ENCODE measurements at regions not wholly inside any gene's neighbourhood (a gene's known extent, or its start where the extent isn't known, plus 50 kb on each side); places are given as distances from the start of the nearest gene placed in this dataset.
"Not testable (repeated sequence)": the region's sequence is repeated elsewhere in the genome, so short reads cannot be mapped to it uniquely, and the experiment has no call there.

DNA sequence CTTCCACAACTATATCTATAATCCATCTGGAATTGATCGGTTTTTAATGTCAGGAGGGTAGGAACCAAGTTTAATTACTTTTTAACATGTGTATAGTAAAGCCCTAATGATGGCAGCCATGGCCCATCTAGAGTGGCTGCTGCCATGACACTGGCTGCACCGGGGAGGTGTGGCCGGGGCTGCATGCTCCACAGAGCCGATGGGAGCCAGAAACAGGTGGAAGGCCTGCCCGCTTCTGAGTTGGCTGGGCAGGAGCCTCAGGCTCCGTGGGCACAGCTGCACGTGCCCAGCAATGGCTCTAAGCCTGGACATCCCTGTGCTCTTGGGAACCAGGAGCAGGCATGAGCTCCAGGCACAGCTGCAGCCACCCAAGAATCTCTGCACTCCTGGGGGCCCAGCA, 73.0 kb downstream of the GBP6 start:
- H3K27ac ChIP-seq: no peak overlapping the region
- intact Hi-C loops (cut with DNase I): no loop called here
- no peak overlapping the region for H3K9ac ChIP-seq (ENCODE audit: low read depth in 2 of 2, low read length in 2 of 2)
- no peaks in the 10 kb centered on the region for H3K27me3 ChIP-seq
- no peaks in the 10 kb centered on the region for H3K36me3 ChIP-seq
- no peaks in the 10 kb centered on the region for H3K4me1 ChIP-seq
- no peak for DNase-seq
- TF ChIP-seq, protein P1, sequence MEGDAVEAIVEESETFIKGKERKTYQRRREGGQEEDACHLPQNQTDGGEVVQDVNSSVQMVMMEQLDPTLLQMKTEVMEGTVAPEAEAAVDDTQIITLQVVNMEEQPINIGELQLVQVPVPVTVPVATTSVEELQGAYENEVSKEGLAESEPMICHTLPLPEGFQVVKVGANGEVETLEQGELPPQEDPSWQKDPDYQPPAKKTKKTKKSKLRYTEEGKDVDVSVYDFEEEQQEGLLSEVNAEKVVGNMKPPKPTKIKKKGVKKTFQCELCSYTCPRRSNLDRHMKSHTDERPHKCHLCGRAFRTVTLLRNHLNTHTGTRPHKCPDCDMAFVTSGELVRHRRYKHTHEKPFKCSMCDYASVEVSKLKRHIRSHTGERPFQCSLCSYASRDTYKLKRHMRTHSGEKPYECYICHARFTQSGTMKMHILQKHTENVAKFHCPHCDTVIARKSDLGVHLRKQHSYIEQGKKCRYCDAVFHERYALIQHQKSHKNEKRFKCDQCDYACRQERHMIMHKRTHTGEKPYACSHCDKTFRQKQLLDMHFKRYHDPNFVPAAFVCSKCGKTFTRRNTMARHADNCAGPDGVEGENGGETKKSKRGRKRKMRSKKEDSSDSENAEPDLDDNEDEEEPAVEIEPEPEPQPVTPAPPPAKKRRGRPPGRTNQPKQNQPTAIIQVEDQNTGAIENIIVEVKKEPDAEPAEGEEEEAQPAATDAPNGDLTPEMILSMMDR (IDR thresholded peaks at IDR 0.05): no peak
- no peaks in the 10 kb centered on the region for H3K9me3 ChIP-seq
- no peak overlapping the region for H3K4me3 ChIP-seq

DNA sequence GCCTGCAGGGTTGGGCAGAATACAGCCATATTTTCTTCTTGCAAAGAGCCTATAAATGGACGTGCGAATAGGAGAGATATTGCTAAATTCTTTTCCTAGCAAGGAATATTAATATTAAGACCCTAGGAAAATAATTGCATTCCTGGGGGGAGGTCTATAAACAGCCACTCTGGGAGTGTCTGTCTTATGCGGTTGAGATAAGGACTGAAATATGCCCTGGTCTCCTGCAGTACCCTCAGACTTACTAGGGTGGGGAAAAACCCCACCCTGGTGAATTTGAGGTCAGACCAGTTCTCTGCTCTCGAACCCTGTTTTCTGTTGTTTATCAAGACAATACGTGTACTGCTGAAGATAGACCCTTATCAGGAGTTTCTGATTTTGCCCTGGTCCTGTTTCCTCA, 74.4 kb downstream of the GBP6 start:
- H3K4me3 ChIP-seq; H3K9ac ChIP-seq (ENCODE audit: low read depth in 2 of 2, low read length in 2 of 2); H3K9me3 ChIP-seq; H3K4me1 ChIP-seq; H3K36me3 ChIP-seq; H3K27me3 ChIP-seq; DNase-seq; intact Hi-C loops (cut with DNase I); H3K27ac ChIP-seq: not testable (repeated sequence)

GRCh38 chr1:89440911-89441310, 77.1 kb downstream of the GBP6 start:
- no peak for DNase-seq
- Histone ChIP-seq H3K27ac (no peak overlapping the region), H3K4me1 (no peaks in the 10 kb centered on the region), H3K9ac (ENCODE audit: low read depth in 2 of 2, low read length in 2 of 2) (no peak overlapping the region), H3K36me3 (no peaks in the 10 kb centered on the region), H3K4me3 (no peak overlapping the region), H3K9me3 (no peaks in the 10 kb centered on the region), H3K27me3 (no peaks in the 10 kb centered on the region)
- intact Hi-C loops (cut with DNase I): no loop called here
- TF ChIP-seq, protein P1 (IDR thresholded peaks at IDR 0.05): no peak

DNA sequence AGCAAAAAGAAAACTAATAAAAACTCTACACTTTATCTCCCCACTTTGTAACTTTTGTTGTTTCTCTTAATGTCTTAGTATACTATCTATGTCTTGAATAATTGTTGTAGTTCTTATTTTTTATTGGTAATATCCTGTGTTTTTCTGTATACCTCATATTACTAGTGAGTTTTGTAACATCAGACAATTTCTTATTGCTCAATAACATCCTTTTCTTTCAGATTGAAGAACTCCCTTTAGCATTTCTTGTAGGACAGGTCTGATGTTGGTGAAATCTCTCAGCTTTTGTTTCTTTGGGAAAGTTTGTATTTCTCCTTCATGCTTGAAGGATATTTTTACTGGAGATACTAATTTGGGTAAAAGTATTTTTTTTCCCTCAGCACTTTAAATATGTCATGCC, 79.8 kb upstream of the LRRC8B start:
- TF ChIP-seq, protein P1 (IDR thresholded peaks at IDR 0.05): no peak

GRCh38 chr1:89451011-89451410, 73.6 kb upstream of the LRRC8B start:
- DNase-seq: no peak
- Histone ChIP-seq H3K36me3 (no peaks in the 10 kb centered on the region), H3K9me3 (no peaks in the 10 kb centered on the region), H3K27ac (no peak overlapping the region), H3K9ac (ENCODE audit: low read depth in 2 of 2, low read length in 2 of 2) (no peak overlapping the region), H3K4me1 (no peaks in the 10 kb centered on the region), H3K4me3 (no peak overlapping the region), H3K27me3 (no peaks in the 10 kb centered on the region)
- TF ChIP-seq, protein P1 (IDR thresholded peaks at IDR 0.05): no peak
- intact Hi-C loops (cut with DNase I): loop anchor here (10.0 kb wide), 1 partner anchor 476 kb away; no protein-coding TSS in a partner anchor

More for the DNA sequence above, 79.8 kb upstream of the LRRC8B start:
- Histone ChIP-seq H3K36me3 (no peaks in the 10 kb centered on the region), H3K9me3 (no peaks in the 10 kb centered on the region), H3K9ac (ENCODE audit: low read depth in 2 of 2, low read length in 2 of 2) (no peak overlapping the region), H3K27me3 (no peaks in the 10 kb centered on the region), H3K4me1 (no peaks in the 10 kb centered on the region), H3K27ac (no peak overlapping the region), H3K4me3 (no peak overlapping the region)
- intact Hi-C loops (cut with DNase I): no loop called here
- no peak for DNase-seq

DNA sequence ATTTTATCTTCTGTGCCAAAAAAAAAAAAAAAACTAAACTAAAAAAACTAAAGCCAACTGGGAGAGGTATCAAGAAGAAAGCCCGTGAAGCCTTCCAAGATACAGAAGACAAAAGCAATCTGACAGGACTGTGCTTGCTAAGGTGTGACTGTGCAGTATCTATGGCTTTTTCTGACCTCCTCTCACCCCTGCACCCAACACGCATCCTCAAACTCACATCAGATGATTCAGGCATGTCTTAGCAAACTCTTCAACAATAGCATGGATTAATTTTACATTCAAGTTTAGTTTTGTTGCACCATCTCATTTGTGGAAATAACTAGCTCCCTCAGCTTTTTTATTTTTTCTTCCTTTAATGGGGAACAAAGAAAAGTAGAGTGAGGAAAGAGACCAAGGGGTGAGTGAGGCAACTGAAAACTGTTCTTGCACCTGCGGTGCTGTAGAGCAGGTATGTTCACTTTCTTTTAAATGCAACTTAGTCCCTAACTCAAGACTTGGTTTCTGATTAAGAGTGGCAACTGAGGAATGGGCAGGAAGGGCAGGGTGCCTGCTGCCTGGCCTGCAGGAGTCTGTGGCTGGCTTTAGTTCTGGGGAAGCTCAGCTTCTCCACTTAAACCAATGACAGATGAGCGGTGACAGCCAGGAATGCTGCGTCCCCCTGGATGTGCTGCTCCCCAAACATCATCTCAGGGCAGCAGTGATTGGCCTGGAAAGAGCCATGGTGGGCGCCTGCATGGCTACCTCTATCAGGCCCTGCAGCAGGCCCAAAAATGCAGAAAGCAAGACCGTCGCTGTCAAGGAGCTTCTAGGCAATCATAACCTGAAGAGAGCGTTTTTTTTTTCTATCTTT, 71.3 kb upstream of the LRRC8B start:
- H3K9me3 ChIP-seq: no peaks in the 10 kb centered on the region
- no peaks in the 10 kb centered on the region for H3K4me1 ChIP-seq
- DNase-seq: no peak
- H3K27me3 ChIP-seq: no peaks in the 10 kb centered on the region
- intact Hi-C loops (cut with DNase I): loop anchor here (10.0 kb wide), 1 partner anchor 479 kb away; no protein-coding TSS in a partner anchor
- H3K36me3 ChIP-seq: no peaks in the 10 kb centered on the region
- TF ChIP-seq, protein P1 (IDR thresholded peaks at IDR 0.05): no peak
- H3K27ac ChIP-seq: no peak overlapping the region
- H3K4me3 ChIP-seq: no peak overlapping the region
- no peak overlapping the region for H3K9ac ChIP-seq (ENCODE audit: low read depth in 2 of 2, low read length in 2 of 2)

Measured in colonic mucosa (tissue), 4 donors.